Mesodermal cell (in vitro differentiated cells): ENCODE measurements at regions not wholly inside any gene's neighbourhood (a gene's known extent, or its start where the extent isn't known, plus 50 kb on each side); places are given as distances from the start of the nearest gene placed in this dataset.
"Not testable (repeated sequence)": the region's sequence is repeated elsewhere in the genome, so short reads cannot be mapped to it uniquely, and the experiment has no call there.

Experiments
- H3K27ac ChIP-seq: 2 replicates; pipeline ENCODE4 v1.7.0; 2013; ENCODE audit warnings: mild to moderate bottlenecking, low read depth, low read length, moderate library complexity; ENCODE audit not compliant: severe bottlenecking
- H3K36me3 ChIP-seq: 2 replicates; pipeline ENCODE4 v1.7.1; 2013; ENCODE audit warnings: mild to moderate bottlenecking, low read length, moderate library complexity; ENCODE audit not compliant: control insufficient read depth, insufficient read depth
- H3K4me1 ChIP-seq: one replicate; pipeline ENCODE4 v1.7.1; 2013; ENCODE audit warnings: mild to moderate bottlenecking, low read length; ENCODE audit not compliant: insufficient read depth, control insufficient read depth, poor library complexity, severe bottlenecking
- H3K4me3 ChIP-seq: 2 replicates; pipeline ENCODE4 v1.7.0; 2013; ENCODE audit warnings: low read length, control low read depth, mild to moderate bottlenecking; ENCODE audit not compliant: insufficient read depth, poor library complexity, severe bottlenecking; ENCODE audit errors: extremely low read depth
- H3K9me3 ChIP-seq: 2 replicates; pipeline ENCODE4 v1.7.1; 2013; ENCODE audit warnings: mild to moderate bottlenecking, low read length, moderate library complexity; ENCODE audit not compliant: control insufficient read depth
- WGBS, 2 experiments: methylation state at CpG; one replicate each; pipeline ENCODE4 v1.1.5; 2013; ENCODE audit warnings: missing lambda C conversion rate in 2 of 2; ENCODE audit not compliant: insufficient coverage in 2 of 2; 5-methylcytosine and 5-hydroxymethylcytosine counted together

- H3K4me1 ChIP-seq: no peaks in the 10 kb centered on the region
- no peaks in the 10 kb centered on the region for H3K9me3 ChIP-seq
- 86 to 87% methylated on average over 2 to 3 of the region's 3 CpGs for WGBS, 2 experiments
- no peaks in the 10 kb centered on the region for H3K36me3 ChIP-seq
- H3K4me3 ChIP-seq: no peak overlapping the region
- H3K27ac ChIP-seq: no peak overlapping the region
Observed at GRCh38 chr14:48023881-48024280, 348.5 kb upstream of the MDGA2 start.

GRCh38 chr14:48011484-48011883, 336.1 kb upstream of the MDGA2 start:
- 63 to 89% methylated on average over 4 to 5 of the region's 12 CpGs for WGBS, 2 experiments
- not testable (repeated sequence) for H3K4me3 ChIP-seq, H3K36me3 ChIP-seq, H3K27ac ChIP-seq, H3K9me3 ChIP-seq, H3K4me1 ChIP-seq

- no peak overlapping the region for H3K27ac ChIP-seq
- H3K9me3 ChIP-seq: no peaks in the 10 kb centered on the region
- H3K4me3 ChIP-seq: no peak overlapping the region
- no peaks in the 10 kb centered on the region for H3K36me3 ChIP-seq
- H3K4me1 ChIP-seq: no peaks in the 10 kb centered on the region
Observed at GRCh38 chr14:48008646-48009045, 333.2 kb upstream of the MDGA2 start.

- 80% methylated on average over 1 of the region's 1 CpG; no CpG with 5 or more reads in 1 of the 2 experiments for WGBS, 2 experiments
- H3K9me3 ChIP-seq: no peaks in the 10 kb centered on the region
Observed at GRCh38 chr14:48005986-48006385, 330.6 kb upstream of the MDGA2 start.

GRCh38 chr14:47993883-47994282, 318.5 kb upstream of the MDGA2 start:
- no peak overlapping the region for H3K4me3 ChIP-seq
- no peaks in the 10 kb centered on the region for H3K4me1 ChIP-seq
- H3K9me3 ChIP-seq: no peaks in the 10 kb centered on the region
- H3K27ac ChIP-seq: no peak overlapping the region
- H3K36me3 ChIP-seq: no peaks in the 10 kb centered on the region

More at GRCh38 chr14:48005986-48006385, 330.6 kb upstream of the MDGA2 start:
- Histone ChIP-seq H3K36me3 (no peaks in the 10 kb centered on the region), H3K4me3 (no peak overlapping the region), H3K4me1 (no peaks in the 10 kb centered on the region), H3K27ac (no peak overlapping the region)

- H3K4me1 ChIP-seq: no peaks in the 10 kb centered on the region
- no peak overlapping the region for H3K4me3 ChIP-seq
- WGBS, 2 experiments: 78 to 100% methylated on average over 1 of the region's 2 CpGs
- H3K9me3 ChIP-seq: no peaks in the 10 kb centered on the region
- H3K27ac ChIP-seq: no peak overlapping the region
- no peaks in the 10 kb centered on the region for H3K36me3 ChIP-seq
Observed at GRCh38 chr14:47988175-47988574, 312.8 kb upstream of the MDGA2 start.

GRCh38 chr14:47978871-47979270, 303.5 kb upstream of the MDGA2 start:
- Histone ChIP-seq H3K36me3 (no peaks in the 10 kb centered on the region), H3K4me1 (no peaks in the 10 kb centered on the region), H3K27ac (no peak overlapping the region), H3K4me3 (no peak overlapping the region), H3K9me3 (no peaks in the 10 kb centered on the region)

- Histone ChIP-seq H3K36me3 (no peaks in the 10 kb centered on the region), H3K9me3 (no peaks in the 10 kb centered on the region), H3K4me3 (no peak overlapping the region), H3K27ac (no peak overlapping the region), H3K4me1 (no peaks in the 10 kb centered on the region)
- WGBS, 2 experiments: 80 to 86% methylated on average over 1 to 2 of the region's 2 CpGs
Observed at GRCh38 chr14:47976139-47976538, 300.7 kb upstream of the MDGA2 start.

- WGBS, 2 experiments: 57% methylated on average over 1 of the region's 2 CpGs; no CpG with 5 or more reads in 1 of the 2 experiments
- Histone ChIP-seq H3K36me3 (no peaks in the 10 kb centered on the region), H3K27ac (no peak overlapping the region), H3K4me3 (no peak overlapping the region), H3K4me1 (no peaks in the 10 kb centered on the region), H3K9me3 (no peaks in the 10 kb centered on the region)
Observed at GRCh38 chr14:47966076-47966810, 290.8 kb upstream of the MDGA2 start.

- no peaks in the 10 kb centered on the region for H3K36me3 ChIP-seq
- 78 to 83% methylated on average over 1 to 3 of the region's 3 CpGs for WGBS, 2 experiments
- H3K27ac ChIP-seq: no peak overlapping the region
- no peak overlapping the region for H3K4me3 ChIP-seq
- H3K9me3 ChIP-seq: no peaks in the 10 kb centered on the region
- peaks cover 11% of the 10 kb centered on the region for H3K4me1 ChIP-seq
Observed at GRCh38 chr14:47961634-47962033, 286.2 kb upstream of the MDGA2 start.

- Histone ChIP-seq H3K4me3 (no peak overlapping the region), H3K36me3 (no peaks in the 10 kb centered on the region), H3K27ac (no peak overlapping the region), H3K4me1 (peaks cover 11% of the 10 kb centered on the region), H3K9me3 (no peaks in the 10 kb centered on the region)
- WGBS, 2 experiments: no CpG with 5 or more reads among the region's 2 CpGs
Observed at GRCh38 chr14:47959740-47960139, 284.3 kb upstream of the MDGA2 start.
